NCI-H1092 treated with DMSO at 0.1 percent for 48 hours (cell line): ENCODE measurements at regions not wholly inside any gene's neighbourhood (a gene's known extent, or its start where the extent isn't known, plus 50 kb on each side); places are given as distances from the start of the nearest gene placed in this dataset.

ENCODE experiments used
- DNase-seq: peaks from one replicate; lab custom pipeline; 2025; lab: John Stamatoyannopoulos, UW

- no peak for DNase-seq
Measured at GRCh38 chr20:57914205-57914604, 204.4 kb upstream of the PMEPA1 start.

GRCh38 chr20:57913156-57913930 lies 203.5 kb upstream of the PMEPA1 start:
- DNase-seq: no peak

GRCh38 chr20:57912227-57912582 lies 202.4 kb upstream of the PMEPA1 start:
- no peak for DNase-seq

GRCh38 chr20:57911512-57912226 lies 201.9 kb upstream of the PMEPA1 start:
- no peak for DNase-seq

- no peak for DNase-seq
Measured at GRCh38 chr20:57910716-57911115, 200.9 kb upstream of the PMEPA1 start.

GRCh38 chr20:57909763-57910331 lies 200.0 kb upstream of the PMEPA1 start:
- DNase-seq: no peak

GRCh38 chr20:57908704-57909630 lies 199.2 kb upstream of the PMEPA1 start:
- no peak for DNase-seq

GRCh38 chr20:57908226-57908625 lies 198.4 kb upstream of the PMEPA1 start:
- DNase-seq: no peak

GRCh38 chr20:57907131-57908000 lies 197.6 kb upstream of the PMEPA1 start:
- no peak for DNase-seq

GRCh38 chr20:57905448-57905847 lies 195.6 kb upstream of the PMEPA1 start:
- no peak for DNase-seq

GRCh38 chr20:57904314-57905105 lies 194.7 kb upstream of the PMEPA1 start:
- no peak for DNase-seq

GRCh38 chr20:57902473-57902872 lies 192.7 kb upstream of the PMEPA1 start:
- no peak for DNase-seq

- no peak for DNase-seq
Measured at GRCh38 chr20:57901526-57901925, 191.7 kb upstream of the PMEPA1 start.

- DNase-seq: no peak
Measured at GRCh38 chr20:57900226-57900905, 190.6 kb upstream of the PMEPA1 start.

- no peak for DNase-seq
Measured at GRCh38 chr20:57899554-57899953, 189.7 kb upstream of the PMEPA1 start.

- no peak for DNase-seq
Measured at GRCh38 chr20:57898332-57898731, 188.5 kb upstream of the PMEPA1 start.

GRCh38 chr20:57897891-57898290 lies 188.1 kb upstream of the PMEPA1 start:
- no peak for DNase-seq

GRCh38 chr20:57897156-57897874 lies 187.5 kb upstream of the PMEPA1 start:
- DNase-seq: no peak

- no peak for DNase-seq
Measured at GRCh38 chr20:57896563-57896962, 186.7 kb upstream of the PMEPA1 start.
